Heart left ventricle (tissue), 13 donors: ENCODE measurements at regions not wholly inside any gene's neighbourhood (a gene's known extent, or its start where the extent isn't known, plus 50 kb on each side); places are given as distances from the start of the nearest gene placed in this dataset.

Experiments used
- CTCF ChIP-seq, 12 donors: fragments of 200-600 bp; sonication (generic) in 4 of 12; IDR thresholded peaks; one replicate each; pipeline versions ENCODE4 v1.5.0 to v1.8.0; 2018 to 2022; ENCODE audit warnings: antibody characterized with exemption in 12 of 12, mild to moderate bottlenecking in 5 of 12
- POLR2A ChIP-seq, 2 donors: fragments of 450-650 bp; IDR thresholded peaks; one replicate each; pipeline ENCODE4 v1.6.1; 2017; ENCODE audit warnings: antibody characterized with exemption in 2 of 2, mild to moderate bottlenecking in 2 of 2, moderate library complexity in 2 of 2
- donor health status: ischemic (EF 13 %, LVEDD 7.1; RV severe dilation, severe dysfunction).
- donor health status: DM: no; HTN: yes; CAD: no.
- donor health status: DM: no; HTN: no; CAD: no.
- donor health status: ischemic (EF 25% LVEDD 6.9; RV normal size, moderate dysfunction).
- donor health status: ischemic (EF 25% LVEDD 5.7; RV mildly dilated, moderate dysfunction).
- donor health status: ischemic (EF 35%, LVEDD 5.7; RV mildly dilated, moderate dysfunction).
- donor health status: nonischemic (EF 11% LVEDD 7.7; RV severe dilation, severe dysfunction).
- donor health status: DM: yes; HTN: yes; CAD: no.
- donor health status: PGD.
- donor health status: ischemic (EF 29% LVEDD 5.4; RV normal size, mild dysfunction).
- donor health status: nonischemic (EF 23%, LVEDD 6.1; RV moderate dilation, normal function).

GRCh38 chr4:110770353-110770752 lies 147.5 kb upstream of the PITX2 start:
- TF ChIP-seq CTCF (IDR thresholded peaks at IDR 0.05) (no peak), POLR2A (IDR thresholded peaks at IDR 0.05) (no peak)
